ENCODE measurements at regions not wholly inside any gene's neighbourhood (a gene's known extent, or its start where the extent isn't known, plus 50 kb on each side); places are given as distances from the start of the nearest gene placed in this dataset.

DNA sequence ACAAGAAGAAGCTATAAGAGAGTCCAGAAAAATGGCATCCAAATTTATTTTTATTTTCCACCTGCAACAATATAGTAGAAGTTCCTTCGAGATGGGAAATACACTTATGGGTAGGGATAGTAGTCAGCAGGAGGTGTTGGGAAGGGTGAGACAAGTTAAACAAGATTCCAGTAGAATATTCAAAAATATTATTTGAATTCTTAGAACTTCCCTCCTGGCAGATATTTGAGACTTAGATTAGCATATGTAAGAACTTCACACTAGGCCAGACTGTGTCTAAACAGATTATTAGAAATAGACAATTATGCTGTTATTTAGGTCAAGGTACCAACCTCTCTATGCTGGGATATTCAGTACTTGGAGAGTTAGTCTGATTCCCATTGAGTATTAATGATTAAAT, 108.7 kb downstream of the PLK2 start:
- Histone ChIP-seq H3K4me3 (ENCODE audit: control insufficient read depth in 1 of 2, extremely low read depth in 1 of 2, low read length in 1 of 2) (no peak overlapping the region), H3K27me3 (replicated peaks in 1 of 2; ENCODE audit: control insufficient read depth in 2 of 2, extremely low read depth in 1 of 2, insufficient read depth in 2 of 2, low read length in 1 of 2) (no peaks in the 10 kb centered on the region), H3K4me1 (ENCODE audit: control insufficient read depth in 1 of 2, extremely low read depth in 1 of 2, insufficient read depth in 2 of 2, low read length in 2 of 2) (no peaks in the 10 kb centered on the region), H3K27ac (ENCODE audit: low read length) (no peak overlapping the region), H3K36me3 (ENCODE audit: control insufficient read depth in 2 of 2, extremely low read depth in 1 of 2, insufficient read depth in 1 of 2, low read length in 1 of 2) (no peaks in the 10 kb centered on the region), H3K9me3 (no peaks in the 10 kb centered on the region)
- Mint-ChIP-seq H3K9me3 (no peaks in the 10 kb centered on the region), H3K27me3 (no peaks in the 10 kb centered on the region), H3K27ac (no peak overlapping the region), H3K4me3 (no peak overlapping the region), H3K36me3 (no peaks in the 10 kb centered on the region), H3K4me1 (no peaks in the 10 kb centered on the region)
- DNase-seq = no peak
- CTCF ChIA-PET = no interaction called here
- ATAC-seq (replicated peaks in 1 of 4) = no peak
- POLR2A ChIA-PET = no interaction called here
- WGBS (ENCODE audit: insufficient coverage) = no CpG with 5 or more reads among the region's 1 CpG

- Mint-ChIP-seq H3K27ac (no peak overlapping the region), H3K4me3 (no peak overlapping the region), H3K27me3 (no peaks in the 10 kb centered on the region), H3K36me3 (no peaks in the 10 kb centered on the region), H3K9me3 (no peaks in the 10 kb centered on the region), H3K4me1 (no peaks in the 10 kb centered on the region)
- WGBS (ENCODE audit: insufficient coverage) = 92% methylated on average over 1 of the region's 6 CpGs
- H3K4me1 ChIP-seq (ENCODE audit: control insufficient read depth in 1 of 2, extremely low read depth in 1 of 2, insufficient read depth in 2 of 2, low read length in 2 of 2) = no peaks in the 10 kb centered on the region
- H3K27ac ChIP-seq (ENCODE audit: low read length) = no peak overlapping the region
- ATAC-seq (replicated peaks in 1 of 4) (no peak), DNase-seq (no peak)
- H3K36me3 ChIP-seq (ENCODE audit: control insufficient read depth in 2 of 2, extremely low read depth in 1 of 2, insufficient read depth in 1 of 2, low read length in 1 of 2) = no peaks in the 10 kb centered on the region
- ChIA-PET POLR2A (interaction anchor here in 1 of 2 donors (0.5 kb wide), 1 partner anchor 29 kb away, joined by 8 read pairs; no protein-coding TSS in a partner anchor), CTCF (no interaction called here)
- no peak overlapping the region for H3K4me3 ChIP-seq (ENCODE audit: control insufficient read depth in 1 of 2, extremely low read depth in 1 of 2, low read length in 1 of 2)
- H3K9me3 ChIP-seq = no peaks in the 10 kb centered on the region
- H3K27me3 ChIP-seq (replicated peaks in 1 of 2; ENCODE audit: control insufficient read depth in 2 of 2, extremely low read depth in 1 of 2, insufficient read depth in 2 of 2, low read length in 1 of 2) = no peaks in the 10 kb centered on the region
Observed at GRCh38 chr5:58348996-58349728, 110.7 kb downstream of the PLK2 start.

- Histone ChIP-seq H3K27me3 (replicated peaks in 1 of 2; ENCODE audit: control insufficient read depth in 2 of 2, extremely low read depth in 1 of 2, insufficient read depth in 2 of 2, low read length in 1 of 2) (no peaks in the 10 kb centered on the region), H3K4me1 (ENCODE audit: control insufficient read depth in 1 of 2, extremely low read depth in 1 of 2, insufficient read depth in 2 of 2, low read length in 2 of 2) (no peaks in the 10 kb centered on the region), H3K4me3 (ENCODE audit: control insufficient read depth in 1 of 2, extremely low read depth in 1 of 2, low read length in 1 of 2) (no peak overlapping the region), H3K9me3 (no peaks in the 10 kb centered on the region), H3K36me3 (ENCODE audit: control insufficient read depth in 2 of 2, extremely low read depth in 1 of 2, insufficient read depth in 1 of 2, low read length in 1 of 2) (no peaks in the 10 kb centered on the region), H3K27ac (ENCODE audit: low read length) (no peak overlapping the region)
- ChIA-PET CTCF (no interaction called here), POLR2A (no interaction called here)
- no peak for ATAC-seq (replicated peaks in 1 of 4)
- H3K4me1 Mint-ChIP-seq = no peaks in the 10 kb centered on the region
- no peak overlapping the region for H3K27ac Mint-ChIP-seq
- DNase-seq = no peak
- H3K4me3 Mint-ChIP-seq = no peak overlapping the region
- WGBS (ENCODE audit: insufficient coverage) = no CpG with 5 or more reads among the region's 4 CpGs
- no peaks in the 10 kb centered on the region for H3K27me3 Mint-ChIP-seq
- no peaks in the 10 kb centered on the region for H3K9me3 Mint-ChIP-seq
- H3K36me3 Mint-ChIP-seq = no peaks in the 10 kb centered on the region
Observed at GRCh38 chr5:58346041-58346440, 113.8 kb downstream of the PLK2 start.

DNA sequence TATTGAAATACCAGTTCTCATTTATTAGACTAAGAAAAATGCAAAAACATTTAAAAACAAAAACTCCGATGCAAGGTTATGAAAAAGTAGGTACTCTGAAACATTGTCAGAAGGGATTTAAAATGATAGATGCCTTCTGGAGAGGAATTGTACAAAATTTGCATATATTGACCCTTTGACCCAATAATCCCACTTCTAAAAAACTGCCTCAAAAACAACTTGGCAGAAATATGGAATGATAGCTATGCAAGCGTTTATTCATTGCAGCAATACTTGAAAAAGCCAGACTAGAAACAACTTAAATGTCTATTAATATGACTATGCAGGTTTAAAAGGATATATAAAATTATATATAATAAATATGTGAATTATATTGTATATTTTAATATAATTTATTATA, 118.4 kb downstream of the PLK2 start:
- Histone ChIP-seq H3K9me3 (no peaks in the 10 kb centered on the region), H3K36me3 (ENCODE audit: control insufficient read depth in 2 of 2, extremely low read depth in 1 of 2, insufficient read depth in 1 of 2, low read length in 1 of 2) (no peaks in the 10 kb centered on the region), H3K4me1 (ENCODE audit: control insufficient read depth in 1 of 2, extremely low read depth in 1 of 2, insufficient read depth in 2 of 2, low read length in 2 of 2) (no peaks in the 10 kb centered on the region), H3K4me3 (ENCODE audit: control insufficient read depth in 1 of 2, extremely low read depth in 1 of 2, low read length in 1 of 2) (no peak overlapping the region), H3K27me3 (replicated peaks in 1 of 2; ENCODE audit: control insufficient read depth in 2 of 2, extremely low read depth in 1 of 2, insufficient read depth in 2 of 2, low read length in 1 of 2) (no peaks in the 10 kb centered on the region), H3K27ac (ENCODE audit: low read length) (no peak overlapping the region)
- WGBS (ENCODE audit: insufficient coverage) = no CpG with 5 or more reads among the region's 2 CpGs
- CTCF ChIA-PET = no interaction called here
- no peaks in the 10 kb centered on the region for H3K36me3 Mint-ChIP-seq
- no peak overlapping the region for H3K4me3 Mint-ChIP-seq
- ATAC-seq (replicated peaks in 1 of 4) (no peak), DNase-seq (no peak)
- no peaks in the 10 kb centered on the region for H3K9me3 Mint-ChIP-seq
- H3K4me1 Mint-ChIP-seq = no peaks in the 10 kb centered on the region
- H3K27me3 Mint-ChIP-seq = no peaks in the 10 kb centered on the region
- H3K27ac Mint-ChIP-seq = no peak overlapping the region
- POLR2A ChIA-PET = no interaction called here

DNA sequence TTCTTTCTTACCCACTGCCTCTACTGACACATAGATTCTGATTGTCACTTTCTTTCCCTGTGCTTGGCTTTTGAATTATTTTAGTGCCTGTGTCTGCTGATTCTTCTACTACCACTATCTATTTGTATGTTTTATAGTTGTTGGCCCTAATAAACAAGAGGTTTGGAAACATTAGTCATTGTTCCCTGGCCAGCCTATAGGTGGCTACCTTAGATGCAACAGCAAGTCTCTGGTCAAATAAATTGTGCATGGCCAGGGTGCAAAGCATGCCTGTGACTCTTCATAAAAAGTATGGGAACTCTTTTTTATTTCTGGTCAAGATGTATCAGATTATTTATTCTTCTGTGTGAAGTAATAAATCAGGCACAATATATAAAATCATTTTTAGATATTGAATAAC, 124.4 kb downstream of the PLK2 start:
- H3K4me1 ChIP-seq (ENCODE audit: control insufficient read depth in 1 of 2, extremely low read depth in 1 of 2, insufficient read depth in 2 of 2, low read length in 2 of 2) = no peaks in the 10 kb centered on the region
- no peaks in the 10 kb centered on the region for H3K9me3 Mint-ChIP-seq
- CTCF ChIA-PET = no interaction called here
- H3K36me3 Mint-ChIP-seq = no peaks in the 10 kb centered on the region
- ATAC-seq (replicated peaks in 1 of 4) = no peak
- no peaks in the 10 kb centered on the region for H3K9me3 ChIP-seq
- H3K36me3 ChIP-seq (ENCODE audit: control insufficient read depth in 2 of 2, extremely low read depth in 1 of 2, insufficient read depth in 1 of 2, low read length in 1 of 2) = no peaks in the 10 kb centered on the region
- POLR2A ChIA-PET = no interaction called here
- peaks cover 0 to 2% of the 10 kb centered on the region in 2 donors for H3K27me3 Mint-ChIP-seq
- no peaks in the 10 kb centered on the region for H3K27me3 ChIP-seq (replicated peaks in 1 of 2; ENCODE audit: control insufficient read depth in 2 of 2, extremely low read depth in 1 of 2, insufficient read depth in 2 of 2, low read length in 1 of 2)
- H3K27ac Mint-ChIP-seq = no peak overlapping the region
- H3K4me3 ChIP-seq (ENCODE audit: control insufficient read depth in 1 of 2, extremely low read depth in 1 of 2, low read length in 1 of 2) = no peak overlapping the region
- no peak for DNase-seq
- no peak overlapping the region for H3K27ac ChIP-seq (ENCODE audit: low read length)
- H3K4me1 Mint-ChIP-seq = no peaks in the 10 kb centered on the region
- no peak overlapping the region for H3K4me3 Mint-ChIP-seq

GRCh38 chr5:58334035-58334434, 125.9 kb downstream of the PLK2 start:
- POLR2A ChIA-PET = no interaction called here
- Histone ChIP-seq H3K4me1 (ENCODE audit: control insufficient read depth in 1 of 2, extremely low read depth in 1 of 2, insufficient read depth in 2 of 2, low read length in 2 of 2) (no peaks in the 10 kb centered on the region), H3K27ac (ENCODE audit: low read length) (no peak overlapping the region), H3K9me3 (no peaks in the 10 kb centered on the region), H3K4me3 (ENCODE audit: control insufficient read depth in 1 of 2, extremely low read depth in 1 of 2, low read length in 1 of 2) (no peak overlapping the region), H3K36me3 (ENCODE audit: control insufficient read depth in 2 of 2, extremely low read depth in 1 of 2, insufficient read depth in 1 of 2, low read length in 1 of 2) (no peaks in the 10 kb centered on the region), H3K27me3 (replicated peaks in 1 of 2; ENCODE audit: control insufficient read depth in 2 of 2, extremely low read depth in 1 of 2, insufficient read depth in 2 of 2, low read length in 1 of 2) (no peaks in the 10 kb centered on the region)
- Mint-ChIP-seq H3K36me3 (no peaks in the 10 kb centered on the region), H3K4me1 (no peaks in the 10 kb centered on the region), H3K9me3 (no peaks in the 10 kb centered on the region), H3K27me3 (peaks cover 0 to 2% of the 10 kb centered on the region in 2 donors), H3K4me3 (no peak overlapping the region), H3K27ac (no peak overlapping the region)
- no peak for DNase-seq
- CTCF ChIA-PET = no interaction called here
- no peak for ATAC-seq (replicated peaks in 1 of 4)

DNA sequence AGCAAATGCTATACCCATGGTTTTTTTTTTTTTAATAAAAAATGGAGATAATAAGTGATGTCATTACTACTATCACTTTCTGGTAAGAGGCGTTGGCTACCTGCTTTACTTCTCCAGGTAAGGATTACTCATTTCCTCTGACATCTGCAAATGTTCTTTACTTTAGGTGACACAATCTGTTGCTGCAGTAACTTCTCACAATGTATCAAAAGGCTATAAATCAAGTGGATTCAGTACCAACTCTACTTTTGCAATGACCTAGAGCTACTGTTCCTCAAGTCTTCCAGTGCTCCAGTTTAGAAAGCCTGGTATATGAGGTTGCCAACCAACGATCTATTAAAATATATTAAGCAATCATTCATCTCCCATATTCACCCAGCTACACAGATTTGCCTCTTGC, 129.1 kb downstream of the PLK2 start:
- Histone ChIP-seq H3K4me1 (ENCODE audit: control insufficient read depth in 1 of 2, extremely low read depth in 1 of 2, insufficient read depth in 2 of 2, low read length in 2 of 2) (no peaks in the 10 kb centered on the region), H3K36me3 (ENCODE audit: control insufficient read depth in 2 of 2, extremely low read depth in 1 of 2, insufficient read depth in 1 of 2, low read length in 1 of 2) (no peaks in the 10 kb centered on the region), H3K27ac (ENCODE audit: low read length) (no peak overlapping the region), H3K4me3 (ENCODE audit: control insufficient read depth in 1 of 2, extremely low read depth in 1 of 2, low read length in 1 of 2) (no peak overlapping the region), H3K27me3 (replicated peaks in 1 of 2; ENCODE audit: control insufficient read depth in 2 of 2, extremely low read depth in 1 of 2, insufficient read depth in 2 of 2, low read length in 1 of 2) (no peaks in the 10 kb centered on the region), H3K9me3 (no peaks in the 10 kb centered on the region)
- Mint-ChIP-seq H3K27me3 (peaks cover 0 to 2% of the 10 kb centered on the region in 2 donors), H3K9me3 (no peaks in the 10 kb centered on the region), H3K4me3 (no peak overlapping the region), H3K4me1 (no peaks in the 10 kb centered on the region), H3K36me3 (no peaks in the 10 kb centered on the region), H3K27ac (no peak overlapping the region)
- DNase-seq (no peak), ATAC-seq (replicated peaks in 1 of 4) (no peak)
- CTCF ChIA-PET = no interaction called here
- no CpG with 5 or more reads among the region's 2 CpGs for WGBS (ENCODE audit: insufficient coverage)
- POLR2A ChIA-PET = no interaction called here
